ENCODE measurements at regions not wholly inside any gene's neighbourhood (a gene's known extent, or its start where the extent isn't known, plus 50 kb on each side); places are given as distances from the start of the nearest gene placed in this dataset.
A peak's percentile ranks its signal among the peaks of the same experiment; 100 is the strongest.
"Not testable (repeated sequence)": the region's sequence is repeated elsewhere in the genome, so short reads cannot be mapped to it uniquely, and the experiment has no call there.

DNA sequence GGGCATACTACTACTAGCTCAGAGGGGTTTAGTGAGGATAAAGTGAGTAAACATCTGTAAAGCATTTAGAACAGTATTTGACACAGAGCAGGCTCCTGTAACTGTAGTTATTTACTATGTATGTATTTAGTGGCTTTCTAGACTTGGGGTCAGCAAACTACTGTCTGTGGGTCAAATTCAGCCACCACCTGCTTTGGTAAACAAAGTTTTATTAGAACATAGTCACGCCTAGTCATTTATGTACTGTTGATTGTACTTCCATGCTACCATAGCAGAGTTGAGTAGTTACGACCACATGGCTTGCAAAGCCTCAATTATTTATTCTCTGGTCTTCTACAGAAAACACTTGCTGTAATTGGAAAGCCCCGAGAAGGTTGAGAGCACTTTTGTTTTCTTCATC, 248.5 kb upstream of the PLPP4 start:
- no peak for DNase-seq

DNA sequence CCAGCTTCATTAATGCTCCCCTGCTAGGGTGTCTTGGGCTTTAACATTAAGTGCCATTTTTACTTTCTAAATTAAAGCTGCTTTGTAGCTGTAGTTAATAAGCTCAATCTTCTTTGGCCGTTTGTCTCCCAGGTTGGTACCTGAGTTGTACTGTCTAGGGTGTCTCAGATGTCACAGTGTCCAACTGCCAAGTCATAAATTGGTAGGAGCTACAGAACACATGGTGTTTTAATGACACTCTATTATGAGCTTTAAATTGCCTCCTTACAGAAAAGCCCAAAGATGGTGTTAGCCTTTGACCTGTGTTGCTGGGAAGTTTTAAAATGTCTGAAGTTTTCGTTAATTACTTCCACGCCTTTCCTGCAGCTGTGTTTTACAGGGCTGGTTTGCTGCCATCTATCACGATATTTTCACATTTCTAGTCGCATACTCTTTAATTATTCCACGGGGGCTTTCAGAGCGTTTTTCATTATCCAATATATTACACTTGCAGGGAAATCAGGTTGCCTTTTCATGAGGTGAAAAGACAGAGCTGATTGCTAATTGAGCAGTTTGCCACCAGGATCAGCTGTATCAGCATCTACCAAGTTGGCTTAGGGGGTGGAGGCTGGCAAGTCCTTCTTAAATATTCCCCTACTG, 247.8 kb upstream of the PLPP4 start:
- no peak for DNase-seq

DNA sequence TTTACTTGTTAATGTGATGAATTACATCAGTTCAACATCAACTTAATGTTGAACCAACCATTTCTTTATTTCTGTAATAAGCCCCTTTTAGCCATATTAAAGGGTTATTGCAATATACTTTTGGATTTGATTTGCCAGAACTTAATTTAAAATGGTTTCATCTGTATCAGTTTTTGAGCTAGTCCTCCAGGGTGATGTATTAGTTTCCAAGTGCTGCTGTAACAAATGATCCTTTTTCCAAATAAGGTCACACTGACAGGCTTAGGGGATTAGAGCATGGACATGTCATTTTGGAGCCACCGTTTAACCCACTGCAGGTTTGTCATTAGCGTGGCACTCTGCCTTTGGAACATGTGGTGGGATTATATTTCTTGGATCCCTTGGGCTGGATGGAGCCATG, 244.8 kb upstream of the PLPP4 start:
- no peak for DNase-seq

DNA sequence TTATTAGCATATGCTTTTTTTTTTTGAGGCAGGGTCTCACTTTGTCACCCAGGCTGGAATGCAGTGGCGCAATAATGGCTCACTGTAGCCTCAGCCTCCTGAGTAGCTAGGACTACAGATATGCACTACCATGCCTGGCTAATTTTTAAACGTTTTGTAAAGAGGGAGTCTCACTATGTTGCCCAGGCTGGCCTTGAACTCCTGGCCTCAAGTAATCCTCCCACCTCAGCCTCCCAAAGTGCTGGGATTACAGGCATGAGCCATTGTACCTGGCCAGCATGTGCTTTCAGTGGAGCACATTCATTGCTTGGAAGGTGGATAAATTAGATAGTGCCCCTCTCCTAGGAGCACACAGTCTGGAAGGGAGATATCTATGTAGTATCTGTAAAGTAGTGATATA, 243.7 kb upstream of the PLPP4 start:
- DNase-seq, result not testable (repeated sequence)

DNA sequence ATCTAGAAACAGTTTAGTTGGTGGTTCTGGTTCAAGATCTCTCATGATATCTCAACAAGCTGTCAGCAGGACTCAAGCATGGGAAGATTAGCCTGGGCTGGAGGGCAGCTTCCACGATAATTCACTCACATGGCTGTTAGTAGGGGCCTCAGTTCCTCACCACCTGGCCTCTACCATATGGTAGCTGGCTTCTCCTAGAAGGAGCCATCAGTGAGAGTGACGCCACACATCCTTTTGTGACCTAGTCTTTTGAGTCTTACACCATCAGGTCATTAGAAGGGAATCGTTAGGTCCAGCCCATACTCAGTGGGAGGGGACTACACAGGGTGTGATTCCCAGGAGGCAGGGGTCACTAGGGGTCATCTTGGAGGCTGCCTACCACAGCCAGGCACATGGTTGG, 239.3 kb upstream of the PLPP4 start:
- no peak for DNase-seq

DNA sequence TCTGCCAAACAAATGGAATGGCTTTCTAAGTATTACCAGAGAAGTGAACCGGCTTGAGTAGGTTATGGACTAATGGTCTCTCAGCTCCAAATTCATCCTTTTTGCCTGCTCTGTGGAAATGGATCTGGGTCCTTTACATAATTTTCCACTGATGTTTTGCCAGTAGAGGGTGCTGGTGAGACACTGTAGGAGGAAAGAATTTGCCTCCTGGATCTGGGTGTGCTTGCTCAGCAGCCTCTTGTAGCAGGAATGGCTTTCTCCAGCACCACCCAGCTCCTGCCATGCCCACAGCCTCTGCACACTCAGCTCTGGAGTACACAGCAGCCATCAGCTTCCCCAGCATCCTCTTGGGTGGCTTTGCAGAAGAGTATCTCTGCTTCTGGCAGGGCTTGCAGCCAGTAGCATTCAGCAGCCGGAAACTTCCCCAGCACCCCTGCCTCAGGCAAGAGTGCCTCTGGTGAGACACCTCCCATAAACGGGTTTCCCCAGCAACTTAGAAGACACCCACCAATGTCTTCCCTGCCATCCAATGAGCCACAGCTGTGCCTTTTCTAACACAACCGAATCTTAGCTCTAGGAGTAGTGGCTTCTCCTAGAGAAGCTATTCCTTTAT, 235.0 kb upstream of the PLPP4 start:
- peak; percentile 24 for DNase-seq

DNA sequence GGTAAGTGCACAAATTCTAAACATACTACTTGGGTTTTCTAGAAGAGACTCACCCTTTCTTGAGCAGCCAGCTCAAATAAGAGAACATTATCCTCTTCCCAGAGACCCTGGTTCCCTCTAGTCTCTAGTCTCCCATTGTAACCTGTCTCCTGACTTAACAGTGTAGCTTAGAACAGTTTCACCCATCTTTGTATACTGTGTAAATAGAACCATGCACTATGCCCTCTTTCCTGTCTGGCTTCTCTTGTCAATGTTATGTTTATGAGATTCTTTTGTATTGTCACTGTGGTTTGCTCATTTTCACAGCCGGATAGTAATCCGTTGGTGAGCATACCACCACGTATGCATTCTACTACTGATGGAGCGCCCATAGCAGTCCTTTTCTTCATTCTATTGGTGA, 227.4 kb upstream of the PLPP4 start:
- no peak for DNase-seq

DNA sequence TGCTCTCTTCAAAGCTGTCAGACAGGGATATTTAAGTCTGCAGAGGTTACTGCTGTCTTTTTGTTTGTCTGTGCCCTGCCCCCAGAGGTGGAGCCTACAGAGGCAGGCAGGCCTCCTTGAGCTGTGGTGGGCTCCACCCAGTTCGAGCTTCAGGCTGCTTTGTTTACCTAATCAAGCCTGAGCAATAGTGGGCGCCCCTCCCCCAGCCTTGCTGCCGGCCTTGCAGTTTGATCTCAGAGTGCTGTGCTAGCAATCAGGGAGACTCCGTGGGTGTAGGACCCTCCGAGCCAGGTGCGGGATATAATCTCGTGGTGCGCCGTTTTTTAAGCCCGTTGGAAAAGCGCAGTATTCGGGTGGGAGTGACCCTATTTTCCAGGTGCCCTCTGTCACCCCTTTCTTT, 217.3 kb upstream of the PLPP4 start:
- DNase-seq, result not testable (repeated sequence)

DNA sequence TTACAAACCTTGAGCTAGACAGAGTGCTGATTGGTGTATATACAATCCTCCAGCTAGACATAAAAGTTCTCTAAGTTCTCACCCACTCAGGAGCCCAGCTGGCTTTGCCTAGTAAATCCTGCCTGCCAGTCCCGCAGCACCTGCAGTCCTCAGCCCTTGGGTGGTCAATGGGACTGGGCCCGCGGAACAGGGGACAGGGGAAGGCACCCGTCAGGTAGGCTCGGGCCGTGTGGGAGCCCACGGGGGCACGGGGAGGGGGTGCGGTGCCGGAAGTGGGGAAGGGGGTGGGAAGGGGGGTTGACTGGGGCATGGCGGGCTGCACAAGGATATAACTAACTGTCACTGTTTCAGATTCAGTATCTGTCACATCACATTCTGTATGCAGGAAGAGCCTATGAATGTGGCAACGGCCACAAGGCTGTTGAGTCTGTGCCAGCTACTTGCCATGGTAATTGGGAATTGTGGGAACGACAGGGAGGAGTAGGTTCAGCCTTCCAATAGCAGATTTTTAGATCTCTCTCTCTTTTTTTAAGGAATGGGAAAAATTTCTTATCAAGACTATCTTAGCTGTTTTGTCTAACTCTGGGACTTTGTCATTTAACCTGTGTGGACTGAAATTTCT, 205.1 kb upstream of the PLPP4 start:
- DNase-seq, result no peak

DNA sequence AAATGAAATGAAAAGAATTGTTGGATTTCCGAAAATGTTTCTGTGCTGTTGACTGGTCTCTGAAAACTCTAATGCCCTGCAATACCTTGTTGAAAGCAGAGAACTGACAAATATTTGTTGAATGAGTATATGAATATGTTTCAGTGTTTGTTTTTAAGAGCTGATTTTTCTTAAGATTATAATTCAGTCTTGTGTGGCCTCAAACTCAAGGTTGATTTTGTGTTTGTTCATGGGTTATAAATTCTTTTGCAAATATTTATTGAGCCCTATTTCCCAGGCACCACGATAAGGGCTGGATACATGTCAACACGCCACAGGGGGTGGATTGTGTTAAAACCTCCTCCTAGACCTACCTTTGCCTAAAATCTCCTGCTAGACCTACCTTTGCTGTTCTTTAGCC, 203.9 kb upstream of the PLPP4 start:
- no peak for DNase-seq

DNA sequence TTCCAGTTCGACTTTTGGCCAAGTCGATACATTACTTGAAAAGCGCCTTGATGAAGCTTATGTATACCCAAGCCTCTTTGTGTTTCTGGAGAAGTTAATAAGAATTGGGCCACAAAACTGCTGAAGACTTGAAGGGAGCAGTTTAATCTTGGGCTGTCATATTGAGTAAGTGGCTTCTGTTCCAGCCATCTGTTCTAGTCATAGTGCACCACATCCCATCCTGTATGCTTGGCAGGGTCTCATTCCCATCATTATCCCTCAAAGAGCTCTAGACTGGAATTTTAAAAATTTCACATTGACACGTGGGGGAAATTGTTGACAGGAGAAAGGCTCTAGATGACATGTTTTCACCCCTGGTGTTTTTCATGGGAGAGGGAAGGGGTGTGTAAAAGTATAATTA, 196.6 kb upstream of the PLPP4 start:
- no peak for DNase-seq

DNA sequence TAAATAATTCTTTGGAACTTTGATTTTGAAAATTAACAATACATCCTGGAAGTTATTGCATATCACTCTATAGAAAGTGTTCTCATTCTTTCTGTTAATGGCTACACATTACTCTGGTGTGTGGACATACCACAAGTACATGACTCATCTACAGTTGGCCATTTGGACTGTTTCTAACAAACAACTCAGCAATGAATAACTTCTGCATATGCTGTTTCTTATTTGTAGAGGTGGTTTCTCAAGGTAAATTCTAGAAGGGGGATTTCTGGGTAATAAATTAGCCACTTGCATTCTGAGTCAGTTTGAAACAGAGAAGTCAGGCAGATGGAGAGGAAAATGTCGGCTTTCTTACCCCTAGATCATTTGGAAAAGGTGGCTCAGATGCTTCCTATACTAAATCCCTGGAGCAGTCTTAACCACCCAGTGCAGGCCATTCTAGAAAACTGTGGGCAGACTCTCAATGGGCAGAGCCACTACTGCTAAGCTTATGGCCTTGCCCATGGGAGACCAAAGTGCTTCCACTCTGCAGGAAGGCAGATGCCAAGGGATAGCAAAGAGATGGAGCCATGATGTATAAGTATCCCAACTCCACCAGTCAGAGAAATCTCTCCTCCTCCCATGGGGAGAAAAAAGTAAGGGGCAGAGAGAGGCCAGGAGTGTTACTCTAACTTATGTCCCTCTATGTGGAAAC, 194.0 kb upstream of the PLPP4 start:
- DNase-seq, result no peak

DNA sequence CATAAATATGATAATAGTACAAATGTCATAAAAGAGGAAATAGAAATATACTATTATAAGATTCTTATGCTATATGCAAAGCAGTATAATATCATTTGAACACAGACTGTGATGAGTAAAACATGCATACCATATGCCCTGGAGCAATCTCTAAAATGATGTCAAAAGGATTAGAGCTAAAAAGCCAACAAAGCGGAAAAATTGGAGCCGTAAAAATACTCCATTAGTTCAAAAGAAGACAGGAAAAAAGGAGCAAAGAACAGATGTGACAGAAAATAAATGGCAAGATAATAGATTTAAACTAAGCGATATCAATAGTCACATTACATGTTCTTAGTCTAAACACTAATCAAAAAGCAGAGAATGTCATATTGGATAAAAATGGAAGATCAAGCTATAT, 191.0 kb upstream of the PLPP4 start:
- no peak for DNase-seq

DNA sequence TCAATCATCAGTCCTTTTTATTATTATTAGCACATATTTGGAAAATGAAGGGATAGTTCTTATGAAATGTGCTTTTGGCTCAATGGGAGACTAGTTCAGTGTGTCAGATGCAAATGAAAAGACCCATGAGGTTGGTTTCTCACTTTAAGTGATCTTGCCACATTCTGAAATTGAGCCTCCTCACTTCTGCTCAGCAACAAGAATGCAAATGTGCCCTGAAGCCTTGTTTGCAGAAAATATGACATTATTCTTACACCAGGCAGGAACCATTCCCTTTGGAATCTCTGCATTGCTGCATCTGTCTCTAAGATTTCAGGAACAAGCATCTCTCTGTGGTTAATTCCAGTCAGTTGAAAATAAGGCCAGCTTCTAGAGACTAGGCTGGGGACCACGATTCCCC, 186.1 kb upstream of the PLPP4 start:
- DNase-seq, result no peak

DNA sequence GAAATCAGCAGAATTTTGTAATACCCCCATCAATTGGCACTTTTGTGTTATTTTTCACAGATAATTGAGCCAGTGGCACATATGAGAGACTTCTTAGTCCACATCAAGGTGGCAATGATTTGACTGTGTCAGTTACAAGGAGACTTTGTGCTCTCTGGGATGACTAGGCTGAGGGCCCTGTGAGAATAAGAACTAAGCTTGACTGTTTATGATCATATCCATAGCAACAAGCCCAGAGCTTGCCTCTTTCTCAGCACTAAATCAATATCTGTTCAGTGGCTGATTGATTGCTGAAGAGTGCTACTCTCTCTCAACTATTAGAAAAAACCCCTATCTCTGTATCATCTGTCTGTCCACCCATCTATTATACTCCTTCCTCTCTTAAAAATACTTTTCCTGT, 185.3 kb upstream of the PLPP4 start:
- DNase-seq, result no peak

DNA sequence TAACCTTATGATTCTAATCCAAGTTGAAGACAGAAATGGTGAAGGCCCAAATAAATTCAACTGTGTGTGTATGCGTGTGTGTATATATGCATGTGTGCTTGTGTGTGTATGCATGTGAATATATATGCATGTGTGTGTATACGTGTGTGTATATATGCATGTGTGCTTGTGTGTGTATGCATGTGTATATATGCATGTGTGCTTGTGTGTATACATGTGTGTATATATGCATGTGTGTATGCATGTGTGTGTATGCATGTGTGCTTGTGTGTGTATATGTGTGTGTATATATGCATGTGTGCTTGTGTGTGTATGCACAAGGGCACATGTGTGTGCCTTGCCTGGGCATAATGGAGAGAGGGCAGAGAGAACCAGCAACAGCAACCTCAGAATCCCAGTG, 184.7 kb upstream of the PLPP4 start:
- no peak for DNase-seq

DNA sequence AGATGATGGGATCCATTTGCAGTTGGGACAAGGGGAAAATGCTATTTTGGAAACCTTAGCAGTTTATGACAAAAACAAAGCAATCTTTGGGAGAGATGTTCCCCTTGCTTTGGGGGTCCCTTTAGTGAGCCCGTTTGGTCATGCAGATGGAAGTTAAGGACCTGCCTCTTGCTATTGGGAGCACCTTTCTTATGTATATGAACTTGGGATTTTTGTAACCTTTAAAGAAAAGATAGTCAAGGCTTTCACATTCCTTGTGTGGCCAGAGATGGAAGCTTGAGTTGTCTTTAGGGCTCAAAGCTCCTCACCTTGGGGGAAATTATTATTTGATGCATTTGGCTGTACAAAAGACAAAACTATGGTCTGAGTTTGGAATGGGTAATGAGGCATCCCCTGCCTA, 179.0 kb upstream of the PLPP4 start:
- DNase-seq, result no peak

DNA sequence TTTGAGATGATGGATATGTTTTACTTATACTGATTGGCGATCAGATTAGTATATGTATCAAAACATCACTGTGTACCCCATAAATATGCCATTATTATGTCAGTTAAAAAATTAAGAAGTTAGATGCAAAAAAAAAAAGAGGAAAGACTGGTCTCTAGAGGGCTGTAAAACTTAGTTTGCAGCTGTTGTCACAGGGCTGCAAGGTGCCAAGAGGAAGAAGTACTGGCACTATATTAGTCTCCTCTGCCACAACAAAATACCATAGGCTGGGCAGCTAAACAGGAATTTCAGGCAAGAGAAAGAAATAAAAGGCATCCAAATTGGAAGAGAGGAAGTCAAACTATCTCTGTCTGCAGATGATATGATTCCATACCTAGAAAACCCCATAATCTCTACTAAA, 177.8 kb upstream of the PLPP4 start:
- DNase-seq, result no peak

DNA sequence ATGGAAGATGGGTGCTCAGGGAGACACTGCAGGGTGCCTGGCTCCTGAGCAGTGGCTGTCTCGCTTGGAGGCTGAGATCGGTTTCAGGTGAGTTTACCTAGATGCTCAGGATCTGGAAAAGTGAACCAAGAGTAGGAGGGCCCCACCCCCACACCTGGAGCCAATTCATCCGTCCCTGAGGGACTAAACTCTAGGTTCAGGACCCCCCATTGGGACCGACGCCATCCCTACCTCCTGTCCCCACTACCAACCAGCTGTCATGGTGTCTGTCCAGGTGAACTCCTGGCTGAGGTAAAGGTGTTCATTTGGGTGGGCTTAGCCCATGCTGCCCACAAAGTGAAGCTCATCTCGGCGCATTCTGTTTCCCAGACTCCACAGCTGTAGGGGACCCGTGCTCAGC, 174.6 kb upstream of the PLPP4 start:
- DNase-seq, result no peak

DNA sequence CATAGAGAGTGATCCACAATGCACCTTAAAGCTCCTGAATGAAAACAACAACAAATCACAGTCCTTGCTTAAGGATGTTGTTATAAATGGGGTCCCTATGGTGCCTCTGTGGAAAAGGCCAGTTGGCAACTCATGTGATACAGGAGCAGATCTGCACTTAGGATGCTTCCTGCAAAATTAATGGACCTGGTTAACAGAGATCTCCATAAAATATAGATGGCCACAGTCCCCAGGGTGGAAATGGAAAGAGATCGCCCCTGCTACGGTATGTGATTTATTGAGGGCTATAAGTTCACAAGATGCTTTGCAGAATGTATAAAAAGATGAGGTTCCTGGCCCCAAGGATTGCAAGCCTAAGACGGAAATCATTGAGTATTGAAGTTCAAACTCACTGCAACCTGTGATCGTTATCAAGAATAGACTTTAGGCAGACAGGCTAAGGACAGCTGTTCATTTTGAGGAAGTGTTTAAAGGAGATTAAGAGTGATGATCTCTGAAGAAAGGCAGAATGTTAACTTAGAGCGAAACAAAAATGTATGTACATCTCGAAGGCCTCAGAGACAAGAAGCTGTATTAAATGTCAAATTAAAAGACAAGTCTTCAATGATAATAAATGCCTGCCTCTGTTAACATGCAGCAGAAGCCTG, 174.1 kb upstream of the PLPP4 start:
- no peak for DNase-seq

DNA sequence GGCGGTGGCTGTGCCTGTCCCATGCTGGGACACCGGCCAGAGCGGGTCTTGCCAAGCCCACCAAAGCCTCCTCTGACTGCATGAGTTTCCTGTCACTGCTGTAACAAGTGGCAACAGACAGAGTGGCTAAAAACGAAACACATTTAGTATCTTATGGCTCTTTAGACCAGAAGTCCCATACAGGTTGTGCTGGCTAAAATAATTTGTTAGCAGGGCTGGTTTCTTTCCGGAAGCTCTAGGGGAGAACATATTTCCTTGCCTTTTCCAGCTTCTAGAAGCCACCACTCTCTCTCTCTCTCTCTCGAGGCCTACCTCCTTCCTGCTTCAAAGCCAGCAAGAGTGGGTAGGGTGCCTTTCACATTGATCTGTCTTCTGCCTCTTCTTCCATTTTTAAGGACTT, 171.6 kb upstream of the PLPP4 start:
- DNase-seq, result no peak

DNA sequence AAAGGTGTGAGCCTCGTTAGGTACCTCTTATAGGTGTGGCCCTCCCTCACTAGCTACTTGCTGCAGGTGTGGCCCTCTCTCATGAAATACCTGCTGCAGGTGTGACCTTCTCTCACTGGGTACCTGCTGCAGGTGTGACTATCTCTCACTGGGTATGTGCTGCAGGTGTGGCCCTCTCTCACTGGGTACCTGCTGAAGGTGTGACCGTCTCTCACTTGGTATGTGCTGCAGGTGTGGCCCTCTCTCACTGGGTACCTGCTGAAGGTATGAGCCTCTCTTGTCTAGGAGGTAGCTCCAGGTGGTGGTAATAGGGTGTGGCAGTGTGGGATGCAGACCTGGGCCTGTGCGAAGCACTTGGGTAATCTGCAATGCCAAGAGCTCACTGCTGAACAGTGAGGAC, 170.7 kb upstream of the PLPP4 start:
- no peak for DNase-seq

DNA sequence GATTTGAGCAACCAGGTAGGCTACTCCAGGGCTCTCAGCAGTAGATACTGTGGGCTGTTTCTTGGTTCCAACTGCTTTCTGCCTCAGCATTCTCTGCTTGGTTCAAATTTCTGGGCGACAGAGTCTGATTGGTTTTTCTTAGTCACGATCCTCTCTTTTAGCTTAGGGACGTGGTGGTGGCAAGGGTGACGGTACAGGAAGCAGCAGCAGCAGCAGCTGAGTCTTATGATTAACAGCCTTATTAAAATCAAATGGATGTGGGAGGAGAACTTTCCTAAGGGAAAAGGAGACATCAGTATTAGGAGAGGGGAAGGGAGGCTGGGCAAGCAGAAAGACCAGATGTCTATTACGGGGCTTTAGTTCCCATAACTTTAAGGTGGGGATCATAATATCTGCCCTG, 156.5 kb upstream of the PLPP4 start:
- DNase-seq, result no peak

DNA sequence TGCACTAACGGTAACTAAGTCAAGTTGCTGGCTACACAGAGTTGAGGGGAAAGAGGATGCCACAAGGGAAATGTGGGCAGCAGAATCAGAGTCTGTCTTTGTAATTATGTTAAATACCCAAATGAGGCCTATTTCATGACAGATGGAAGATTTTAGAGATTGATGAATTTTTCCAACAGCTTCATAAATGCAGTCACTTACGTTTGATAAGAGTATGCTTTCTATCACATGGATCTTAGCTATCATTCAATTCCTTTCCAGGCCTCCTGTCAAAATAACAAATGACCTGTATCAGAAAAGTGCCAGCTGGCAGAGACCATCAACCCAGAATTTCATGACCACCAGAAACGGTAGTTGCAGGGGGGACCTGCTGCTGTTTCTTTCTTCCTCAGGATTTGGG, 148.4 kb upstream of the PLPP4 start:
- no peak for DNase-seq

All from activated CD4-positive, alpha-beta T cell treated with anti-CD3 and anti-CD28 coated beads for 48 hours (primary cell).